Breast epithelium (tissue), 3 donors: ENCODE measurements at regions not wholly inside any gene's neighbourhood (a gene's known extent, or its start where the extent isn't known, plus 50 kb on each side); places are given as distances from the start of the nearest gene placed in this dataset.

Experiments used
- CTCF ChIP-seq, 3 donors: fragments of 450-650 bp; IDR thresholded peaks; one replicate each; pipeline ENCODE4 v1.5.1; 2016 to 2017; ENCODE audit warnings: antibody characterized with exemption in 3 of 3, mild to moderate bottlenecking in 3 of 3, moderate library complexity in 3 of 3
- POLR2AphosphoS5 ChIP-seq, 3 donors: sonication (generic); formaldehyde crosslinking; IDR thresholded peaks; one replicate each; pipeline ENCODE4 v1.6.1; 2017; ENCODE audit warnings: antibody characterized with exemption in 3 of 3

GRCh38 chr2:2779727-2780126 lies 448.7 kb upstream of the MYT1L start:
- TF ChIP-seq POLR2AphosphoS5 (IDR thresholded peaks at IDR 0.05), result no peak
- TF ChIP-seq CTCF (IDR thresholded peaks at IDR 0.05), result no peak
